ENCODE measurements at regions not wholly inside any gene's neighbourhood (a gene's known extent, or its start where the extent isn't known, plus 50 kb on each side); places are given as distances from the start of the nearest gene placed in this dataset.
A peak's percentile ranks its signal among the peaks of the same experiment; 100 is the strongest.

- Mint-ChIP-seq H3K27me3 (ENCODE audit: insufficient read depth, unreplicated experiment) (no peaks in the 10 kb centered on the region), H3K4me1 (ENCODE audit: low read depth, unreplicated experiment) (peaks cover 6% of the 10 kb centered on the region), H3K36me3 (ENCODE audit: insufficient read depth, unreplicated experiment) (peaks cover 7% of the 10 kb centered on the region), H3K27ac (ENCODE audit: unreplicated experiment) (peak overlapping the region; percentile 95), H3K9me3 (ENCODE audit: unreplicated experiment) (no peaks in the 10 kb centered on the region), H3K4me3 (ENCODE audit: unreplicated experiment) (no peak overlapping the region)
- no peaks in the 10 kb centered on the region for H3K36me3 ChIP-seq (ENCODE audit: control insufficient read depth, insufficient read depth, low read length)
- CTCF ChIA-PET: interaction anchor here (2.7 kb wide), 1 partner anchor 30 kb away, joined by 18 read pairs; no protein-coding TSS in a partner anchor
- TF ChIP-seq CTCF (IDR thresholded peaks at IDR 0.05; ENCODE audit: insufficient read depth in 1 of 2, low read depth in 1 of 2, low read length in 1 of 2, severe bottlenecking in 1 of 2, unreplicated experiment in 1 of 2): no peak
- no peaks in the 10 kb centered on the region for H3K27me3 ChIP-seq (replicated peaks; ENCODE audit: control insufficient read depth, insufficient read depth, low read length)
- intact Hi-C loops (cut with micrococcal nuclease; ENCODE audit: unreplicated experiment): loop anchor here (5.0 kb wide), 1 partner anchor 69 kb away; no protein-coding TSS in a partner anchor
- no peak overlapping the region for H3K4me3 ChIP-seq (ENCODE audit: low read depth, low read length)
- BruUV-seq (replicated peaks): no TSS peak
- H3K4me1 ChIP-seq: peaks cover 30% of the 10 kb centered on the region
- POLR2A ChIA-PET: no interaction called here
- DNase-seq: no peak
- H3K9me3 ChIP-seq: peaks cover 6% of the 10 kb centered on the region; the same call in 1 of the 2 replicates
These were observed 276.1 kb downstream of the NPHP4 start for GRCh38 chr1:5716126-5716525.

GRCh38 chr1:5713101-5714010 lies 278.9 kb downstream of the NPHP4 start:
- no TSS peak for BruUV-seq (replicated peaks)
- peaks cover 7% of the 10 kb centered on the region for H3K36me3 Mint-ChIP-seq (ENCODE audit: insufficient read depth, unreplicated experiment)
- no peak for DNase-seq
- no peak overlapping the region for H3K4me3 ChIP-seq (ENCODE audit: low read depth, low read length)
- H3K27ac Mint-ChIP-seq (ENCODE audit: unreplicated experiment): no peak overlapping the region
- H3K27me3 ChIP-seq (replicated peaks; ENCODE audit: control insufficient read depth, insufficient read depth, low read length): no peaks in the 10 kb centered on the region
- CTCF ChIA-PET: no interaction called here
- H3K4me3 Mint-ChIP-seq (ENCODE audit: unreplicated experiment): no peak overlapping the region
- TF ChIP-seq CTCF (IDR thresholded peaks at IDR 0.05; ENCODE audit: insufficient read depth in 1 of 2, low read depth in 1 of 2, low read length in 1 of 2, severe bottlenecking in 1 of 2, unreplicated experiment in 1 of 2): no peak
- no peaks in the 10 kb centered on the region for H3K27me3 Mint-ChIP-seq (ENCODE audit: insufficient read depth, unreplicated experiment)
- H3K9me3 ChIP-seq: peaks cover 6% of the 10 kb centered on the region; the same call in 1 of the 2 replicates
- peaks cover 6% of the 10 kb centered on the region for H3K4me1 Mint-ChIP-seq (ENCODE audit: low read depth, unreplicated experiment)
- H3K9me3 Mint-ChIP-seq (ENCODE audit: unreplicated experiment): no peaks in the 10 kb centered on the region
- no peaks in the 10 kb centered on the region for H3K36me3 ChIP-seq (ENCODE audit: control insufficient read depth, insufficient read depth, low read length)
- POLR2A ChIA-PET: no interaction called here
- peaks cover 20% of the 10 kb centered on the region for H3K4me1 ChIP-seq
- intact Hi-C loops (cut with micrococcal nuclease; ENCODE audit: unreplicated experiment): no loop called here

- no peak for DNase-seq
- intact Hi-C loops (cut with micrococcal nuclease; ENCODE audit: unreplicated experiment): no loop called here
- Mint-ChIP-seq H3K27ac (ENCODE audit: unreplicated experiment) (no peak overlapping the region), H3K36me3 (ENCODE audit: insufficient read depth, unreplicated experiment) (no peaks in the 10 kb centered on the region), H3K4me1 (ENCODE audit: low read depth, unreplicated experiment) (peaks cover 6% of the 10 kb centered on the region), H3K27me3 (ENCODE audit: insufficient read depth, unreplicated experiment) (no peaks in the 10 kb centered on the region), H3K9me3 (ENCODE audit: unreplicated experiment) (no peaks in the 10 kb centered on the region), H3K4me3 (ENCODE audit: unreplicated experiment) (no peak overlapping the region)
- Histone ChIP-seq H3K27me3 (replicated peaks; ENCODE audit: control insufficient read depth, insufficient read depth, low read length) (no peaks in the 10 kb centered on the region), H3K36me3 (ENCODE audit: control insufficient read depth, insufficient read depth, low read length) (no peaks in the 10 kb centered on the region), H3K4me3 (ENCODE audit: low read depth, low read length) (no peak overlapping the region), H3K4me1 (peaks cover 9% of the 10 kb centered on the region), H3K9me3 (peaks cover 6% of the 10 kb centered on the region; the same call in 1 of the 2 replicates)
- no TSS peak for BruUV-seq (replicated peaks)
- ChIA-PET CTCF (no interaction called here), POLR2A (no interaction called here)
- no peak for TF ChIP-seq CTCF (IDR thresholded peaks at IDR 0.05; ENCODE audit: insufficient read depth in 1 of 2, low read depth in 1 of 2, low read length in 1 of 2, severe bottlenecking in 1 of 2, unreplicated experiment in 1 of 2)
These were observed 280.1 kb downstream of the NPHP4 start for GRCh38 chr1:5711956-5712645.

All from Caco-2 (cell line).